ENCODE measurements at regions not wholly inside any gene's neighbourhood (a gene's known extent, or its start where the extent isn't known, plus 50 kb on each side); places are given as distances from the start of the nearest gene placed in this dataset.
A peak's percentile ranks its signal among the peaks of the same experiment; 100 is the strongest.

DNA sequence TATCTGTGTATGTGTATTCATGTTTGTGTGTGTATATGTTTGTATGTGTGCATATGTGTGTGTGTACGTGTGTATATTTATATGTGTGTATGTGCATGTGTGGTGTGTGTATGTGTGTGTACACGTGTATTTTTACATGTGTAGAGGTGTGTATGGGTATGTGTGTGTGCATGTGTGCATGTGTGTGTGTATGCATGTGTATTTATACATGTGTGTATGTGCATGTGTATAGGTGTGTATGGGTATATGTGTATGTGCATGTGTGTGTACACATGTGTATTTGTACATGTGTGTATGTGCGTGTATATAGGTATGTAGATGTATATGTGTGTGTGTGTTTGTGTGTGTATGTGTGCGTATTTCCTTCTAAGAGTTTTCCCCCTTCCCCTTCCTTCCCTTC lies 207.7 kb upstream of the ATP6AP2 start:
- in situ Hi-C loops (cut with HindIII; ENCODE audit: extremely low pct_ligation_motif_present, low pct_unique_long_range_greater_than_20kb) = no loop called here
- Histone ChIP-seq H3K36me3 (replicated peaks in 1 of 2; ENCODE audit: control insufficient read depth in 1 of 2, insufficient read depth in 2 of 2, low read length in 2 of 2) (no peaks in the 10 kb centered on the region), H3K27ac (ENCODE audit: extremely low read length, insufficient read depth, low read length) (no peak overlapping the region), H3K79me2 (ENCODE audit: insufficient read depth, low read length) (no peaks in the 10 kb centered on the region), H2AFZ (ENCODE audit: low read length) (no peak overlapping the region), H3K9me3 (ENCODE audit: low read length) (no peaks in the 10 kb centered on the region), H3K4me1 (ENCODE audit: insufficient read depth, low read length) (no peaks in the 10 kb centered on the region), H3K4me3 (replicated peaks in 1 of 3; ENCODE audit: insufficient read depth in 1 of 3, low read depth in 2 of 3, low read length in 3 of 3) (no peak overlapping the region), H4K20me1 (ENCODE audit: insufficient read depth, low read length) (no peaks in the 10 kb centered on the region), H3K27me3 (ENCODE audit: control insufficient read depth in 1 of 2, insufficient read depth in 2 of 2, low read length in 2 of 2) (no peaks in the 10 kb centered on the region), H3K4me2 (ENCODE audit: low read depth, low read length) (no peak overlapping the region), H3K9ac (ENCODE audit: insufficient read depth, low read depth, low read length) (no peak overlapping the region)
- ChIA-PET CTCF (ENCODE audit: low intra/inter-chr PET ratio, low total read pairs) (no interaction called here), POLR2A (no interaction called here)
- no TSS peak for BruUV-seq (replicated peaks)
- FAIRE-seq (no peak), DNase-seq (ENCODE audit: low spot score) (no peak), ATAC-seq (no peak)
- intact Hi-C loops (cut with micrococcal nuclease; ENCODE audit: unreplicated experiment) = no loop called here
- WGBS (ENCODE audit: low lambda C conversion rate) = 46% methylated on average over 4 of the region's 4 CpGs
- TF ChIP-seq, protein P1, sequence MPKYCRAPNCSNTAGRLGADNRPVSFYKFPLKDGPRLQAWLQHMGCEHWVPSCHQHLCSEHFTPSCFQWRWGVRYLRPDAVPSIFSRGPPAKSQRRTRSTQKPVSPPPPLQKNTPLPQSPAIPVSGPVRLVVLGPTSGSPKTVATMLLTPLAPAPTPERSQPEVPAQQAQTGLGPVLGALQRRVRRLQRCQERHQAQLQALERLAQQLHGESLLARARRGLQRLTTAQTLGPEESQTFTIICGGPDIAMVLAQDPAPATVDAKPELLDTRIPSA (CRISPR knock-in tag; IDR thresholded peaks at IDR 0.05; ENCODE audit: borderline replicate concordance) = no peak
- TF ChIP-seq ZNF616 (CRISPR knock-in tag; IDR thresholded peaks at IDR 0.05; ENCODE audit: low read depth) (no peak), ZNF678 (CRISPR knock-in tag; IDR thresholded peaks at IDR 0.05) (no peak), MAFK (conservative IDR thresholded peaks at IDR 0.05 in 1 of 2, IDR thresholded peaks at IDR 0.05 in 1 of 2; ENCODE audit: low read length in 2 of 2) (no peak), NCOA2 (CRISPR knock-in tag; IDR thresholded peaks at IDR 0.05) (no peak)
- TF ChIP-seq, protein P2, sequence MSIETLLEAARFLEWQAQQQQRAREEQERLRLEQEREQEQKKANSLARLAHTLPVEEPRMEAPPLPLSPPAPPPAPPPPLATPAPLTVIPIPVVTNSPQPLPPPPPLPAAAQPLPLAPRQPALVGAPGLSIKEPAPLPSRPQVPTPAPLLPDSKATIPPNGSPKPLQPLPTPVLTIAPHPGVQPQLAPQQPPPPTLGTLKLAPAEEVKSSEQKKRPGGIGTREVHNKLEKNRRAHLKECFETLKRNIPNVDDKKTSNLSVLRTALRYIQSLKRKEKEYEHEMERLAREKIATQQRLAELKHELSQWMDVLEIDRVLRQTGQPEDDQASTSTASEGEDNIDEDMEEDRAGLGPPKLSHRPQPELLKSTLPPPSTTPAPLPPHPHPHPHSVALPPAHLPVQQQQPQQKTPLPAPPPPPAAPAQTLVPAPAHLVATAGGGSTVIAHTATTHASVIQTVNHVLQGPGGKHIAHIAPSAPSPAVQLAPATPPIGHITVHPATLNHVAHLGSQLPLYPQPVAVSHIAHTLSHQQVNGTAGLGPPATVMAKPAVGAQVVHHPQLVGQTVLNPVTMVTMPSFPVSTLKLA (IDR thresholded peaks at IDR 0.05) = peak; percentile 86

DNA sequence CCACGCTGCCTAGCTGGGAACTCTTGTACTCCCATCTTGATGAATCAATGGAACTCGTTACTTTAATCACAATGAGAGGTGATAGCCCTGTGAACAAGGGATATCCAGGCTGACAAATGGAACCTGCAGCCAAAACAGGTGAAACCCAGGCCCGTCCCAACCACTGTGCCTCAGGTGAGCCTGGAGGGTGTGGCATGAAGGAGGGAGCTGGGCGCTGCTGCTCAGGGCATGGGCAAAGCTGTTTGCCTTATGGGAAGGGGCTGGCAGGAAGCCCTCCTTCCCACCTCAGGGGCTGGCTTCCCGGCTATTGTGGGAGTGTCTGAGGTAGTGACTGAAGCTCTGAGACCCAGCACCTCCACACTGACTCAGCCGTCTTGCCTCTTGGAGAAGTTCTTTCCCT lies 209.4 kb upstream of the ATP6AP2 start:
- Histone ChIP-seq H3K27me3 (ENCODE audit: control insufficient read depth in 1 of 2, insufficient read depth in 2 of 2, low read length in 2 of 2) (no peaks in the 10 kb centered on the region), H3K4me1 (ENCODE audit: insufficient read depth, low read length) (no peaks in the 10 kb centered on the region), H3K36me3 (replicated peaks in 1 of 2; ENCODE audit: control insufficient read depth in 1 of 2, insufficient read depth in 2 of 2, low read length in 2 of 2) (no peaks in the 10 kb centered on the region), H3K4me3 (replicated peaks in 1 of 3; ENCODE audit: insufficient read depth in 1 of 3, low read depth in 2 of 3, low read length in 3 of 3) (no peak overlapping the region), H2AFZ (ENCODE audit: low read length) (no peak overlapping the region), H3K9ac (ENCODE audit: insufficient read depth, low read depth, low read length) (no peak overlapping the region), H3K27ac (ENCODE audit: extremely low read length, insufficient read depth, low read length) (no peak overlapping the region), H3K9me3 (ENCODE audit: low read length) (no peaks in the 10 kb centered on the region), H4K20me1 (ENCODE audit: insufficient read depth, low read length) (no peaks in the 10 kb centered on the region), H3K79me2 (ENCODE audit: insufficient read depth, low read length) (no peaks in the 10 kb centered on the region), H3K4me2 (ENCODE audit: low read depth, low read length) (no peak overlapping the region)
- ChIA-PET POLR2A (no interaction called here), CTCF (ENCODE audit: low intra/inter-chr PET ratio, low total read pairs) (no interaction called here)
- BruUV-seq (replicated peaks) = no TSS peak
- FAIRE-seq (no peak), ATAC-seq (no peak), DNase-seq (ENCODE audit: low spot score) (no peak)
- in situ Hi-C loops (cut with HindIII; ENCODE audit: extremely low pct_ligation_motif_present, low pct_unique_long_range_greater_than_20kb) (no loop called here), intact Hi-C loops (cut with micrococcal nuclease; ENCODE audit: unreplicated experiment) (no loop called here)
- WGBS (ENCODE audit: low lambda C conversion rate) = 17% methylated on average over 1 of the region's 6 CpGs
- TF ChIP-seq ZMYM2 (CRISPR knock-in tag; IDR thresholded peaks at IDR 0.05) (no peak), RFXAP (CRISPR knock-in tag; IDR thresholded peaks at IDR 0.05; ENCODE audit: borderline replicate concordance) (no peak), ZNF367 (CRISPR knock-in tag; IDR thresholded peaks at IDR 0.05; ENCODE audit: borderline replicate concordance) (no peak), PAX8 (CRISPR knock-in tag; IDR thresholded peaks at IDR 0.05; ENCODE audit: borderline replicate concordance) (no peak), ZFP37 (CRISPR knock-in tag; IDR thresholded peaks at IDR 0.05; ENCODE audit: borderline replicate concordance) (no peak), KLF16 (CRISPR knock-in tag; IDR thresholded peaks at IDR 0.05) (no peak), YY1 (IDR thresholded peaks at IDR 0.05; ENCODE audit: insufficient read depth, insufficient replicate concordance, low read depth, low read length) (no peak)
- TF ChIP-seq, protein P3, sequence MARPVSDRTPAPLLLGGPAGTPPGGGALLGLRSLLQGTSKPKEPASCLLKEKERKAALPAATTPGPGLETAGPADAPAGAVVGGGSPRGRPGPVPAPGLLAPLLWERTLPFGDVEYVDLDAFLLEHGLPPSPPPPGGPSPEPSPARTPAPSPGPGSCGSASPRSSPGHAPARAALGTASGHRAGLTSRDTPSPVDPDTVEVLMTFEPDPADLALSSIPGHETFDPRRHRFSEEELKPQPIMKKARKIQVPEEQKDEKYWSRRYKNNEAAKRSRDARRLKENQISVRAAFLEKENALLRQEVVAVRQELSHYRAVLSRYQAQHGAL (CRISPR knock-in tag; IDR thresholded peaks at IDR 0.05; ENCODE audit: not compliant biosample characterization) = no peak
- TF ChIP-seq, protein P4, sequence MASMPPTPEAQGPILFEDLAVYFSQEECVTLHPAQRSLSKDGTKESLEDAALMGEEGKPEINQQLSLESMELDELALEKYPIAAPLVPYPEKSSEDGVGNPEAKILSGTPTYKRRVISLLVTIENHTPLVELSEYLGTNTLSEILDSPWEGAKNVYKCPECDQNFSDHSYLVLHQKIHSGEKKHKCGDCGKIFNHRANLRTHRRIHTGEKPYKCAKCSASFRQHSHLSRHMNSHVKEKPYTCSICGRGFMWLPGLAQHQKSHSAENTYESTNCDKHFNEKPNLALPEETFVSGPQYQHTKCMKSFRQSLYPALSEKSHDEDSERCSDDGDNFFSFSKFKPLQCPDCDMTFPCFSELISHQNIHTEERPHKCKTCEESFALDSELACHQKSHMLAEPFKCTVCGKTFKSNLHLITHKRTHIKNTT (CRISPR knock-in tag; IDR thresholded peaks at IDR 0.05) = no peak

All from HepG2 (cell line).